Mesenchymal stem cell (in vitro differentiated cells and primary cell): ENCODE measurements at regions not wholly inside any gene's neighbourhood (a gene's known extent, or its start where the extent isn't known, plus 50 kb on each side); places are given as distances from the start of the nearest gene placed in this dataset.

Source experiments
- DNase-seq: peaks from one replicate; pipeline ENCODE4 v3.0.0-alpha.2; 2013
- H2AFZ ChIP-seq: one replicate; pipeline ENCODE4 v1.6.1; 2013; ENCODE audit warnings: low read depth, mild to moderate bottlenecking, control low read depth, inconsistent platforms, low read length, moderate library complexity
- H2AK5ac ChIP-seq: 2 replicates; pipeline ENCODE4 v1.6.1; 2013; ENCODE audit warnings: low read length, moderate library complexity, mild to moderate bottlenecking, inconsistent platforms; ENCODE audit not compliant: severe bottlenecking
- H2BK120ac ChIP-seq: one replicate; pipeline ENCODE4 v1.6.1; 2013; ENCODE audit warnings: low read depth, mild to moderate bottlenecking, inconsistent platforms, low read length, moderate library complexity
- H2BK12ac ChIP-seq, 2 experiments: one replicate each; pipeline ENCODE4 v1.6.1; 2013; ENCODE audit warnings: inconsistent platforms in 2 of 2, low read length in 2 of 2, mild to moderate bottlenecking in 2 of 2, moderate library complexity in 2 of 2, control low read depth in 1 of 2
- H2BK15ac ChIP-seq: one replicate; pipeline ENCODE4 v1.6.1; 2013; ENCODE audit warnings: mild to moderate bottlenecking, low read depth, inconsistent platforms; ENCODE audit not compliant: poor library complexity, severe bottlenecking
- H2BK5ac ChIP-seq: 2 replicates; pipeline ENCODE4 v1.6.1; 2013; ENCODE audit warnings: low read depth, mild to moderate bottlenecking, low read length, control low read depth, inconsistent platforms; ENCODE audit not compliant: poor library complexity, severe bottlenecking
- H3K14ac ChIP-seq, 2 experiments: one replicate each; pipeline ENCODE4 v1.6.1; 2013; ENCODE audit warnings: inconsistent platforms in 2 of 2, low read length in 2 of 2, control low read depth in 1 of 2, mild to moderate bottlenecking in 1 of 2, moderate library complexity in 1 of 2
- H3K18ac ChIP-seq, 2 experiments: one replicate each; pipeline ENCODE4 v1.6.1; 2013; ENCODE audit warnings: inconsistent platforms in 2 of 2, low read length in 2 of 2, control low read depth in 1 of 2, low read depth in 1 of 2, mild to moderate bottlenecking in 1 of 2
- H3K23ac ChIP-seq, 2 experiments: one replicate each; pipeline ENCODE4 v1.6.1; 2013; ENCODE audit warnings: inconsistent platforms in 2 of 2, low read length in 2 of 2, mild to moderate bottlenecking in 2 of 2, moderate library complexity in 2 of 2, control low read depth in 1 of 2
- H3K27ac ChIP-seq: 2 replicates; pipeline ENCODE4 v1.5.1; 2013; ENCODE audit warnings: mild to moderate bottlenecking, moderate library complexity, low read length, control low read depth, inconsistent platforms; ENCODE audit not compliant: poor library complexity, severe bottlenecking
- H3K27me3 ChIP-seq, 2 experiments: 2 replicates each; pipeline versions ENCODE4 v1.6.1 to v1.7.0; 2013; ENCODE audit warnings: low read length in 2 of 2, mild to moderate bottlenecking in 2 of 2, moderate library complexity in 2 of 2, control low read depth in 1 of 2, inconsistent platforms in 1 of 2; ENCODE audit not compliant: control insufficient read depth in 1 of 2, insufficient read depth in 1 of 2
- H3K36me3 ChIP-seq, 2 experiments: 2 replicates each; pipeline versions ENCODE4 v1.6.1 to v1.7.0; 2013; ENCODE audit warnings: low read length in 2 of 2, control low read depth in 1 of 2, inconsistent platforms in 1 of 2, low read depth in 1 of 2, mild to moderate bottlenecking in 1 of 2; ENCODE audit not compliant: insufficient read depth in 2 of 2, control insufficient read depth in 1 of 2
- H3K4ac ChIP-seq, 2 experiments: one replicate each; pipeline ENCODE4 v1.6.1; 2013; ENCODE audit warnings: inconsistent platforms in 2 of 2, low read length in 2 of 2, mild to moderate bottlenecking in 2 of 2, moderate library complexity in 2 of 2, control low read depth in 1 of 2, low read depth in 1 of 2
- H3K4me1 ChIP-seq: 2 replicates; pipeline ENCODE4 v1.6.1; 2013; ENCODE audit warnings: low read depth, low read length, control low read depth; ENCODE audit not compliant: control insufficient read depth, insufficient read depth
- H3K4me2 ChIP-seq: 2 replicates; pipeline ENCODE4 v1.6.1; 2013; ENCODE audit warnings: low read length, mild to moderate bottlenecking, inconsistent platforms; ENCODE audit not compliant: poor library complexity, severe bottlenecking
- H3K4me3 ChIP-seq, 2 experiments: 2 replicates each; pipeline versions ENCODE4 v1.5.1 to v1.7.0; 2013; ENCODE audit warnings: low read length in 2 of 2, mild to moderate bottlenecking in 2 of 2, control low read depth in 1 of 2, low read depth in 1 of 2; ENCODE audit not compliant: insufficient read depth in 1 of 2
- H3K79me1 ChIP-seq: replicated peaks from 2 replicates; pipeline ENCODE4 v1.6.1; 2013; ENCODE audit warnings: mild to moderate bottlenecking, control low read depth, low read length, inconsistent platforms; ENCODE audit not compliant: poor library complexity, severe bottlenecking
- H3K9ac ChIP-seq: 2 replicates; pipeline ENCODE4 v1.7.0; 2013; ENCODE audit warnings: mild to moderate bottlenecking, low read length, moderate library complexity
- H3K9me3 ChIP-seq: 2 replicates; pipeline ENCODE4 v1.7.0; 2013; ENCODE audit warnings: mild to moderate bottlenecking, low read length; ENCODE audit not compliant: control insufficient read depth
- H4K8ac ChIP-seq: one replicate; pipeline ENCODE4 v1.6.1; 2013; ENCODE audit warnings: inconsistent platforms, mild to moderate bottlenecking, low read length, moderate library complexity
- H4K91ac ChIP-seq: one replicate; pipeline ENCODE4 v1.6.1; 2013; ENCODE audit warnings: mild to moderate bottlenecking, low read length, inconsistent platforms
- WGBS: methylation state at CpG from one replicate; pipeline ENCODE4 v1.1.7; 2013; ENCODE audit warnings: mixed read lengths; 5-methylcytosine and 5-hydroxymethylcytosine counted together

DNA sequence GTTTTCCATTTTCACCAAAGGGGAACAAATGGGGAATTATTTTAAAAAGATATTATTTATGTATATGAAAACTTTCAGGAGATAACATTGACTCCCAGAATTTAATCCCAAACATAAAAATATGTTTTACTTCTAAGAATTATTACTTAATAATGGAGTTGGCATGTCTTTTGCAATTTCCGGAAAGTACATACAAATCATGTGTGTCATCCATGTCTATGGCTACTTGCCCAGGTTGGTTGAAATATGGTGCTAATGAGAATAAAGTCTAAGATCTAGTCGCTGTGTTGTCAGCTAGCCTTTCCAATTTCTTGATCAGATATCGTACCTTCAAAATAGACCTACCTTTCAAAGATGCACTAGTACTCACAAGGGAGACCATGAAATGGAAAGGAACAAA, 1003.2 kb upstream of the PCDH20 start:
- no peak overlapping the region for H3K27ac ChIP-seq
- no peak overlapping the region for H2BK15ac ChIP-seq
- no peaks in the 10 kb centered on the region for H3K9me3 ChIP-seq
- H3K27me3 ChIP-seq = no peaks in the 10 kb centered on the region
- H4K91ac ChIP-seq = no peak overlapping the region
- H4K8ac ChIP-seq = no peak overlapping the region
- DNase-seq = no peak
- no peak overlapping the region for H3K14ac ChIP-seq
- H3K23ac ChIP-seq = no peak overlapping the region
- no peak overlapping the region for H3K4me3 ChIP-seq
- H3K4ac ChIP-seq = no peak overlapping the region
- no peak overlapping the region for H2BK120ac ChIP-seq
- 100% methylated on average over 1 of the region's 3 CpGs for WGBS
- H3K36me3 ChIP-seq = no peaks in the 10 kb centered on the region
- no peak overlapping the region for H2BK5ac ChIP-seq
- H3K18ac ChIP-seq = no peak overlapping the region
- H2AK5ac ChIP-seq = no peak overlapping the region
- no peaks in the 10 kb centered on the region for H3K79me1 ChIP-seq
- no peak overlapping the region for H2BK12ac ChIP-seq
- H3K4me2 ChIP-seq = no peak overlapping the region
- no peaks in the 10 kb centered on the region for H3K4me1 ChIP-seq
- H3K9ac ChIP-seq = no peak overlapping the region
- H2AFZ ChIP-seq = no peak overlapping the region

DNA sequence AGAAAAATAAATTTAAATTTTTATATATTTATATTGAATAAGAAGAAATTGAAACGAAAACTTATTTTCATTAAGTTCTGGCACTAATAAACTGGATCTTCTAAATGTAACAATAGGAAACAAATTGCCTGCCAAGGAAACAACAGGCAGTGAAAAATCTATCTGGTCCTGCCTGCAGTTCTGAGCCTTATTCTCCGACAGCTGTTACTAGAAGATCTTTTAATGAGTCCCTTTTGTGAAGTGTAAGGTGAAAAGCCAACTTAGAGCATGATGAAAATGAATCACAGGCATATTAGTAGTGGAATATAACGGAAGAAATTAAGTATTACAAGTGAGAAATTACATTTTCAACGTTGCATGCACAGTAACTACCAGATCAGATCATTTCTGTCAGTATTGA, 1002.7 kb upstream of the PCDH20 start:
- H2BK12ac ChIP-seq = no peak overlapping the region
- 85% methylated on average over 2 of the region's 4 CpGs for WGBS
- H3K4me2 ChIP-seq = no peak overlapping the region

DNA sequence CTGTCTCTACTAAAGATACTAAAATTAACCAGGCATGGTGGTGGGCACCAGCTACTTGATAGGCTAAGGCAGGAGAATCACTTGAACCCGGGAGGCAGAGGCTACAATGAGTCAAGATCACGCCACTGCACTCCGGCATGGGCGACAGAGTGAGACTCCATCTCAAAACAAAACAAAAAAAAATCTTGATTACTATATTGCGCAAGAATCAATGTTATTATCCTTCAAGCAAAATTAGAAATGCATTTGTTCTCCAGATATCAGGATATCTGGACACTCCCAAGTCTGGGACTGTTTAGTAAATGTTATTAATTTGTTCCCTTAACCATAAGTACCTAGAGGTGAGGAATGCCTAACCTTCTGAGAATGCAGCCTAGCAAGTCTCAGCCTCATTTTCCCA, 992.2 kb upstream of the PCDH20 start:
- Histone ChIP-seq H2AK5ac (no peak overlapping the region), H3K36me3 (no peaks in the 10 kb centered on the region), H3K4me2 (no peak overlapping the region), H2BK15ac (no peak overlapping the region), H3K9ac (no peak overlapping the region), H2BK5ac (no peak overlapping the region), H3K4me3 (no peak overlapping the region), H4K91ac (no peak overlapping the region), H2BK12ac (no peak overlapping the region), H3K79me1 (no peaks in the 10 kb centered on the region), H3K27me3 (no peaks in the 10 kb centered on the region), H3K9me3 (no peaks in the 10 kb centered on the region), H2BK120ac (no peak overlapping the region), H3K4me1 (no peaks in the 10 kb centered on the region), H3K27ac (no peak overlapping the region), H3K23ac (no peak overlapping the region), H3K4ac (no peak overlapping the region), H3K14ac (no peak overlapping the region), H2AFZ (no peak overlapping the region), H3K18ac (no peak overlapping the region), H4K8ac (no peak overlapping the region)
- no peak for DNase-seq
- WGBS = 93% methylated on average over 4 of the region's 5 CpGs

More for the DNA sequence above, 1002.7 kb upstream of the PCDH20 start:
- H3K14ac ChIP-seq = no peak overlapping the region
- no peak overlapping the region for H3K4ac ChIP-seq
- H4K8ac ChIP-seq = no peak overlapping the region
- no peaks in the 10 kb centered on the region for H3K9me3 ChIP-seq
- no peak overlapping the region for H2AFZ ChIP-seq
- H3K36me3 ChIP-seq = no peaks in the 10 kb centered on the region
- no peak overlapping the region for H3K4me3 ChIP-seq
- no peak overlapping the region for H2BK5ac ChIP-seq
- no peaks in the 10 kb centered on the region for H3K79me1 ChIP-seq
- H3K23ac ChIP-seq = no peak overlapping the region
- no peak overlapping the region for H2BK15ac ChIP-seq
- no peaks in the 10 kb centered on the region for H3K4me1 ChIP-seq
- no peak overlapping the region for H4K91ac ChIP-seq
- no peak overlapping the region for H3K9ac ChIP-seq
- H3K18ac ChIP-seq = no peak overlapping the region
- H2AK5ac ChIP-seq = no peak overlapping the region
- H3K27me3 ChIP-seq = no peaks in the 10 kb centered on the region
- no peak overlapping the region for H2BK120ac ChIP-seq
- H3K27ac ChIP-seq = no peak overlapping the region
- DNase-seq = no peak

DNA sequence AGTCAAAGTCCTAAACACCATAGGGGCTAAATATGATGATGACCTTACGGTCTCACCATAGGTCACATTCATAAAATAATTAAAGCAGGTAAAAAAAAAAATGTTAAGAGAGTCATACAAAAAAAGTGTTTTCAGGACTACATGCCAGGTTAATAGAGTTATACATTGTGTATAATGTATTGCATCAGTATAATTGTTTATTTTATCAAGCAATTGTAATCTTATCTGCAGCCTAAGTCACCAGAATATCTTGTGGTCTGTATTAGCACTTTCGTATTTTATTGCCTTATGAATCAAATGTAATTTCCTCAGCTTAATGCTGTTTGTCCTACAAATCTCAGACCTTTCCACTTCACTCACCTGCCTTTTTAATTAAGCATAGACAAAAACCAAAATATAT, 972.9 kb upstream of the PCDH20 start:
- H3K9ac ChIP-seq = no peak overlapping the region
- H3K4me2 ChIP-seq = no peak overlapping the region
- no peak overlapping the region for H3K18ac ChIP-seq
- 92% methylated on average over 1 of the region's 2 CpGs for WGBS
- no peak overlapping the region for H2BK5ac ChIP-seq
- H4K8ac ChIP-seq = no peak overlapping the region
- H3K14ac ChIP-seq = no peak overlapping the region
- no peak overlapping the region for H3K27ac ChIP-seq
- H3K4ac ChIP-seq = no peak overlapping the region
- no peak overlapping the region for H3K23ac ChIP-seq
- no peak overlapping the region for H4K91ac ChIP-seq
- no peak overlapping the region for H2AFZ ChIP-seq
- no peaks in the 10 kb centered on the region for H3K4me1 ChIP-seq
- H2BK15ac ChIP-seq = no peak overlapping the region
- H3K9me3 ChIP-seq = no peaks in the 10 kb centered on the region
- H2AK5ac ChIP-seq = no peak overlapping the region
- H3K27me3 ChIP-seq = no peaks in the 10 kb centered on the region
- no peak overlapping the region for H3K4me3 ChIP-seq
- H3K79me1 ChIP-seq = no peaks in the 10 kb centered on the region
- no peaks in the 10 kb centered on the region for H3K36me3 ChIP-seq
- no peak overlapping the region for H2BK12ac ChIP-seq
- no peak for DNase-seq
- no peak overlapping the region for H2BK120ac ChIP-seq
